NCI-H510A (cell line): ENCODE measurements at regions not wholly inside any gene's neighbourhood (a gene's known extent, or its start where the extent isn't known, plus 50 kb on each side); places are given as distances from the start of the nearest gene placed in this dataset.
"Not testable (repeated sequence)": the region's sequence is repeated elsewhere in the genome, so short reads cannot be mapped to it uniquely, and the experiment has no call there.

Source experiments
- DNase-seq: peaks from one replicate; lab custom pipeline; 2025; lab: John Stamatoyannopoulos, UW

DNA sequence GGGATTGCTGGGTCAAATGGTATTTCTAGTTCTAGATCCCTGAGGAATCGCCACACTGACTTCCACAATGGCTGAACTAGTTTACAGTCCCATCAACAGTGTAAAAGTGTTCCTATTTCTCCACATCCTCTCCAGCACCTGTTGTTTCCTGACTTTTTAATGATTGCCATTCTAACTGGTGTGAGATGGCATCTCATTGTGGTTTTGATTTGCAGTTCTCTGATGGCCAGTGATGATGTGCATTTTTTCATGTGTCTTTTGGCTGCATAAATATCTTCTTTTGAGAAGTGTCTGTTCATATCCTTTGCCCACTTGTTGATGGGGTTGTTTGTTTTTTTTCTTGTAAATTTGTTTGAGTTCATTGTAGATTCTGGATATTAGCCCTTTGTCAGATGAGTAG, 220.3 kb downstream of the NPR3 start:
- not testable (repeated sequence) for DNase-seq

DNA sequence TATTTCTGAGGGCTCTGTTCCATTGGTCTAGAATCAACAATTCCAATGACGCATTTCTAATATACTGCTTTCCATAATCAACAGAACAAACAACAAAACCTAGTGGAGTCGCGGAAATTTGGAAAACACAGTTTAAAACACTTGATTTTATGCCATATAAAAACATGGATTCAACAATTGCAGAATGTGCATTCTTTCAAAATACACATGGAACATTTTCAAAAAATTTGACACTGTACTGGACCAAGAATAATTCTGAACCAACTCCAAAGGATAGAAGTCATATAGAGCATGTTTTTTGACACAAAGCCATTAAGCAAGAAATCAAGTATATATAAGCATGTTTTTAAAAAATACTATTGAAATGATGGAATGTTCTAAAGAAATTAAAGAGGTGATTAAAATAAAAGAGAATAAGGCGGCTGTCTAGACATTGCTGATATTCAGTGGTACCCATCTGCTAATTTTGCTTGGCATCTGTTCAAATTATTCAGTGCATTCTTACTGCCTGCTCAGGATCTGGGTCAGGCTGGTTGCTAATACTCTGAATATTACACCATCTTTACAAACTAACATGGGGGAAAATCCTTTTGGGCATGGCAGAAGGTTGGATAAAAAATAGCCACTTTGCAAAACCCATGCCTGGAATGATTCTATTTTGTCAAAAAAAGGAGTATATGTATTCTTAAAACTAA, 221.3 kb downstream of the NPR3 start:
- no peak for DNase-seq

DNA sequence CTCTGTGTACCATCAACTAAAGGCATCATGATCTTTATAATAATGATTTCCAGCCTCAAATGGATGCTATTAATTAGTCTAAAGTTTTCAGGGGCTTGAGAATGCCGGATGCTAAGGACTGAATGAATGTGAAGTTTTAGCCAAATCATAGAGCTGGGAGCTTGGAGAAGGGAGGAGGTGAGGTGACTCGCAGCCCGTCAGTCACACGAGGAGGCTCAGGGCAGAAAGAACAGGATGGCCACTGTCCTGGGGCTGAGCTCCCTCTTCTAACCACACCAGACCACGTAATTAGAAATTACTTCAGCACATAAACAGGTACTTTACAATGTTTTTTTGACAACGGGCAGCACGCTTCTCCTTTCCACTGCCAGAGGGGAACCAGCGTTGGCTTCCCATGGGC, 222.6 kb downstream of the NPR3 start:
- no peak for DNase-seq

DNA sequence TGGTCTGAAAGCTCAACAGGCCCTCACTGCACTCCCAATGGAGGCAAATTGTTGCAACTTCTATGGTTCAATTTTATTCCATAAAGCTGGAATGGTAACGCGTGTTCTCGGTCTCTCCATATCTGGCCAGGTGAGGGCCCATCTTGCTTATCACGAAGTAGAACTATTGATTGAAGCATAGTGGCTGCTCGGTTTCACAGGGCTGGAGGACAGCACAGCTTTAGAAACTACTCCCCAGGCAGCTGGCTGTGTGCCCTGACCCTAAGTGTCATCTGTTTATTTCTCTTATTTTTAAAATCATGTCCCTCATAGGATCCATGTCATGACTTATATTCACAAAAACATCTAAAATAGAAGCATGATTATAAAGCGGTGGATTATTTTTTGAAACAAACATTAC, 223.4 kb downstream of the NPR3 start:
- DNase-seq = no peak

GRCh38 chr5:32935283-32935682, 224.2 kb downstream of the NPR3 start:
- no peak for DNase-seq

DNA sequence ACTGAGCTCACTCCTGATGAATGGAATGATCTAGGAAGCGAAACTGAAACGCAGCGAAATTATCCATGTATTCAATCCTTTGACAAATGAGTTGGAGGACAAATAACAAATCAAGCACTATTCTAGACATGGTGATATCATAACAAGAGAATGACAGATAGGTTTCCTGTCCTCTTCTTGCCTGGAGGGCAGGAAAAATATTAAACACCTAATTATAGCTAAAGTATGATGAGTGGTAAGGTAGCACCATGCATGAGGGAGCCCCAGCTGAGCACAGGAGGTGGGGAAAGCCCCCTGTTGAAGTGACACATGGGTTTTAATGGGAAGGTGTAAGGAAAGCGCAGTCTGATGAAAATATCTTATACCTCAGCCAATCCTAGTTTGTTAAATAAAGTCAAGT, 225.2 kb downstream of the NPR3 start:
- no peak for DNase-seq

- DNase-seq = no peak
Measured at GRCh38 chr5:32942225-32942989, 231.3 kb downstream of the NPR3 start.

DNA sequence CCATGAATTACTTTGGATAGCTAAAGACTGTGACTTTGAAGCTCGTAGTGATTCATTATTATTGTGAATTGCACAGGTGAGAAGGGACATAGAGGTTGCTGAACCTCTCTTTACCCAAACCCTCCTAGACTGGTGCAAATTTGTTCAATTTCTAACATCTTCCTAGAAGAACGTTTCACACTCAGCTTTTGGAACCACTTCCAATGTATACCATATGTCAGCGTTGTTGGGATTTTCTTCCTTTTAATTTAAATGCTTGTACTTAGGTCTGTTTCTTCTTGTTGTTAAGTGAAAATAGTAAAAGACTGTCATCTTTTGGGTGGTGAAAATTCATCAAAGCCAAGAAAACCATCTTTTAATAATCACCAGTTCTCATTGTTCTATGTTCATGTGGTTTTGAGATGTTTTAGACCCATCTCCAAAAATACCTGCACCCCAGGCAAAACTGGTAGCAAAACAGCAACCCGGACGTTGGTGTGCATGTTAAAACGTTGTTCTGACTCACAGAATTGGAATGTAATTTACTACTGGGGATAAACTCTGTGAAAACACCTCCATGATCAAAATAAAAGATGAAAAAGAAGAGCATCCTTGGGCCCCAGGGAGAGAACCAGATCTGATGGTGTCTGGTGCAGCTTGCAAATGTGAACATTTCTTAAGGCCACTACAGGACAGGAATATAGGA, 238.3 kb downstream of the NPR3 start:
- DNase-seq = no peak

DNA sequence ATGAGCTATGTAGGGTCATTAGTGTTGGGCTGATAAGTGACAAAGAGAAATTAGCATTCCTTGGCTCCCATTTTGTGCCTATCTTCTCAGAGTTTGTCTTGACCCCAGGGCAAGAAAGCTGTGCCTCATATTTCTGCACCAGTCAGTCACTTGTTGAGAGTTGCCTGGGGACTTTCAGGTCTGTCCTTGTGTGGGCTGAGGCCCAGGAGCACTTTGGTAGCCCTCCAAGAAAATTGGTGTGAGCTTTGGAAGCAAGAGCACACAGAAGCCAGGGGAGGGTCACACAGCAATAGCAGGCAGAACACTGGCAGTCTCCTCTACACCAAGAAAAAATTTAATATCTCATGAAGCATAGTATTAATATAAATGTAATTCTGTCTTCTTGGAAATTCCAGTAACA, 239.9 kb downstream of the NPR3 start:
- no peak for DNase-seq

DNA sequence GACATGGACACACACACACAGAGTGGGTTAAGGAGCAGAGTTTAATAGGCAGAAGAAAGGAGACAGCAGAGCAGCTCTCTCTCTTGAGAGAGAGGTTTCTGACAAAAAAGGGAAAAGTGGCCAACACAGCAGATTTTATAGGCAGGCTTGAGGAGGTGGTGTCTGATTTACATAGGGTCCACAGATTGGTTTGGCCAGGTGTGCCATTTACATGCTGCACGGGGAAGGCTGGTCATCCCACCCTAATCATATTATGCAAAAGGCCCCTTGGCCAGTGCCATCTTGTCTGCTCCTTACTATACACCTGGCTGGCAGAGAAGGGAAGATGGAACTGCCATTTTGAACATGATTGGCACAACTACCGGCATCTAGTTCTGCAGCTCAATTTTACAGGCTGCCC, 240.8 kb downstream of the NPR3 start:
- no peak for DNase-seq

DNA sequence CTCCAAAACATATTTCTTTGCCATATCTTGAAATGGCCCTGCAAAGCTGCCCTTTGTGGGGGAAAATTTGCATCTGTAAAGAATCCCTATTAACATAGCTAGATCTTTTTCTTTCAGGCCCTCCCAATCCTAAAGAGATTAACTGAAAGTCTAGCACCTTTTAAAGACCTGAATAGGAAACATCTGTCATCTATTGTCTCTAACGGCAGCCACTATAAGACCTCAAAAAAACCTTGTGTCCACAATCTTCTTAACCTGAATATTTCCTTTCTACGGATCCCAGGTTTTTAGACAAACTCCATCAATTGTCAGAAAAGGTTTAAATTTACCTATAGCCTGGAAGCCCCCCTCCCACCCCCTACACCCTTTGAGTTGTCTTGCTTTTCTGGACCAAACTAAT, 241.3 kb downstream of the NPR3 start:
- not testable (repeated sequence) for DNase-seq

GRCh38 chr5:32953694-32954093, 242.6 kb downstream of the NPR3 start:
- no peak for DNase-seq

DNA sequence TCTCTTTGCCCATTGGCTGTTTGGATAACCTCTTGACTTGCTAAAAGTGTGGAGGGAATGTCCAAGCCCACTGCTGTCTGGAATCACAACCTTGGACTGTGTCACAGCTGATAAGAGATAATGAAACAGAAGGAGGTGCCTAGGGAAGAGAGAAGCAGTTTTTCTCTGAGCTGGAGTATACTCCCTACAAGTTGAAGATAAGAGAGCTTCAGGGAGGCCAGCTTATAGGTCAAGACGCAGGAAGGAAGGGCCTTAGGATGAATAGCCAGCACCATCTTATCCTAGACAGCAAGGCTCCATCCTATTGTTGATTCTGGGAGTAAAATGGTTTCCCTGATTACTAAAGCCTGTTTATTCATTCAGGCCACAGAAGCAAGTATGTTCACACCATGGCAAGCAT, 244.7 kb downstream of the NPR3 start:
- no peak for DNase-seq

GRCh38 chr5:32960340-32961058, 249.4 kb downstream of the NPR3 start:
- DNase-seq = no peak

GRCh38 chr5:32961059-32961415, 249.9 kb downstream of the NPR3 start:
- DNase-seq = no peak

DNA sequence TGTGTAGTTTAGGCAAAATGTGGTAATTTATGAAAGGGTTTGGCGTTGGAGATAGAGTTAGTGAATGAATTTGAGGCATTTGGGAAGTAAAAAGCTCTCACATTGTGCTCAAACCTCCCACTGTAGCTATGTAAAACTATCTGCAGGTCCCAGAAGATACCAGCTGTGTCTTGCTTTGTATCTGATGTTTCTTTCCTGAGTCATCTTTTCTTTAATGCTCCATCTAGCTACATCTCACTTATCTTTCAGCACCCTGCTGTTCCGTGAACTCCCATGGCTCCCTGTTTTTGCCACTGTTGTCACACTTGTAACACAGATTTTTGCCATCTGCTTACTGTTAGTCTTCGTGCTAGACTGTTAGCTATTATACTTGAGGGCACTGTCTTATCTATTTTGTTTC, 253.1 kb downstream of the NPR3 start:
- DNase-seq = no peak

DNA sequence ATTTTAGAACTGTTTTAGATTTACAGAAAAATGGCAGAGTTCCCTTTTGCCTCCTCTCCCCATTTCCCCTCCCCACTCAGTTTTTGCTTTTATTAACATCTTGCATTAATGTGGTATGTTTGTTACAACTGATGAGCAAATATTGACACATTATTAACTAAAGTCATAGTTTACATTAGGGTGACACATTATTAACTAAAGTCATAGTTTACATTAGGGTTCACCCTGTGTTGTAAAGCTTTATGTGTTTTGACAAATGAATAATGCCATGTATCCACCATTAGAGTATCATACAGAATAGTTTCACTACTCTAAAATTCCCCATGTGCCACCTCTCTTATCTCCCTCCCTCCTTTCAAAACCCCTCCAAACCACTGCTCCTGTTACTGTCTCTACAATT, 262.5 kb downstream of the NPR3 start:
- DNase-seq = no peak

GRCh38 chr5:32975656-32976375, 264.7 kb downstream of the NPR3 start:
- no peak for DNase-seq

- DNase-seq = no peak
Measured at GRCh38 chr5:32981061-32981460, 269.9 kb downstream of the NPR3 start.

DNA sequence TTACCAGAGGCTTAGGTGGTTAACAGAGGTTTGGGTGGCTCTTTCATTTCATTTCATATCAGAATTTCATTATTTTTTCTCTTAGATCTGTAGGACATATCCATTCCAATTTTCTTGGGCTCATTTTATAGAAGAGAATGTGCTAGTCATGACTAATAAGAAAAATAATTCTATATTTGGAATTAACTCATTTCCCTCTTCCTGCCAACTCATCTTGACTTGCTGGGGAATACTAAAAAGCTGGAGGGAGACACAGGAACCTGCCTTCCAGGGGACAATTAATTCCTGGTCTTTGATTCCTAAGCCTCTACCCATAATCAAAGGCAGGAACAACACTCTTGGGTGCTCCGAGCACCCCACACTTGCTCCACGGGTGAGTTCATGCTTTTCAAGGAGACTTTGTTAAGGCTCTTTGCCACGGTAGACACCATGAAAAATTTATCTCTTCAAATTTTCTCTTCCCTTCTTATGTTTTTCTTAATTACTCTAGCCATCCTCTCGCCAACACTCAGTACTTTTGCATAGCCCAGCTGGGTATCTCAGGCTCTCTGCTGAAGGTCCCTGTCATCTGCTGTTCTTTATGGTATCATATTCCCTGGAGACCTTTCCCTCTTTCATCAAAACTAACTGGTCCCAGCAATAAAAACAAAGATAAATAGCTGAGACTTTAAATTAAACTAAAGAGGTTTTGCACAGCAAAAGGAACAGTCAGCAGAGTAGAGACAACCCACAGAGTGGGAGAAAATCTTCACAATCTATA, 273.9 kb downstream of the NPR3 start:
- no peak for DNase-seq

DNA sequence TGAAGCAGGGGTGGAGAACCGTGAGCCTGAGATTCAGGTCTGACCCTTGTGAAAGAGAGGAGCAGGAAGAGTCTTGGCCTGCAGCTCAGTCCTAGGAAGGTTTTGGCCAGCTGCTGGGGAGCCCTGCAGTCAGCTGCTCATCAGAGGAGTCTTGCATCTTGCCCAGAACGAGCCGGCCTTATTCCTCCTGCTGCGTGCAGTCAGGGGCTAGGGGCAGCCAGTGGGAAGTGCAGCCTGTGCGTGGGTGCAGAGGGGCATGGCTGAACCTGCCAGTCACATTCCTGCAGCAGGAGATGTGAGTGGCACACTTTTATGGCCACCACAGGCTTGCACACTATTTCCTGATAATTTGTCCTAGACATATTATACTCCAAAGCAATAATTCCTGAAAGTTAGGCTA, 278.7 kb downstream of the NPR3 start:
- no peak for DNase-seq
